ENCODE measurements at regions not wholly inside any gene's neighbourhood (a gene's known extent, or its start where the extent isn't known, plus 50 kb on each side); places are given as distances from the start of the nearest gene placed in this dataset.

GRCh38 chr7:53789741-53790140, 752.4 kb upstream of the VSTM2A start:
- TF ChIP-seq CTCF (IDR thresholded peaks at IDR 0.05; ENCODE audit: control extremely low read depth in 1 of 3, insufficient read depth in 1 of 3, low read depth in 1 of 3, low read length in 3 of 3) (no peak), KDM5A (IDR thresholded peaks at IDR 0.05; ENCODE audit: low read length) (no peak), TAF1 (IDR thresholded peaks at IDR 0.05; ENCODE audit: low read depth, low read length) (no peak)
- TF ChIP-seq, protein P1, sequence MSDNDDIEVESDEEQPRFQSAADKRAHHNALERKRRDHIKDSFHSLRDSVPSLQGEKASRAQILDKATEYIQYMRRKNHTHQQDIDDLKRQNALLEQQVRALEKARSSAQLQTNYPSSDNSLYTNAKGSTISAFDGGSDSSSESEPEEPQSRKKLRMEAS (IDR thresholded peaks at IDR 0.05) = no peak

Data from H1 (cell line).